ENCODE measurements at regions not wholly inside any gene's neighbourhood (a gene's known extent, or its start where the extent isn't known, plus 50 kb on each side); places are given as distances from the start of the nearest gene placed in this dataset.

GRCh38 chr3:21170964-21171363 lies 580.0 kb downstream of the ZNF385D start:
- intact Hi-C loops (cut with DNase I; ENCODE audit: low total_unique reads) = no loop called here
- TF ChIP-seq CTCF (IDR thresholded peaks at IDR 0.05) = no peak
- TF ChIP-seq POLR2A (IDR thresholded peaks at IDR 0.05) = no peak
- H3K4me3 ChIP-seq (ENCODE audit: low read depth, poor library complexity, severe bottlenecking) = no peak overlapping the region
- 79 to 81% methylated on average over 1 of the region's 1 CpG for WGBS, 2 donors
- no peak for DNase-seq (ENCODE audit: low spot score in 2 of 2)

GRCh38 chr3:21169948-21170347 lies 581.1 kb downstream of the ZNF385D start:
- WGBS, 2 donors = 43 to 56% methylated on average over 3 of the region's 3 CpGs
- DNase-seq (ENCODE audit: low spot score in 2 of 2) = no peak

GRCh38 chr3:21168471-21168870 lies 582.5 kb downstream of the ZNF385D start:
- intact Hi-C loops (cut with DNase I; ENCODE audit: low total_unique reads) = no loop called here
- no peak overlapping the region for H3K4me3 ChIP-seq (ENCODE audit: low read depth, poor library complexity, severe bottlenecking)
- TF ChIP-seq CTCF (IDR thresholded peaks at IDR 0.05) = no peak
- no peak for TF ChIP-seq POLR2A (IDR thresholded peaks at IDR 0.05)
- no peak for DNase-seq (ENCODE audit: low spot score in 2 of 2)
- 76 to 84% methylated on average over 2 of the region's 2 CpGs for WGBS, 2 donors

More at GRCh38 chr3:21169948-21170347, 581.1 kb downstream of the ZNF385D start:
- intact Hi-C loops (cut with DNase I; ENCODE audit: low total_unique reads) = no loop called here
- TF ChIP-seq CTCF (IDR thresholded peaks at IDR 0.05) (no peak), POLR2A (IDR thresholded peaks at IDR 0.05) (no peak)
- no peak overlapping the region for H3K4me3 ChIP-seq (ENCODE audit: low read depth, poor library complexity, severe bottlenecking)

GRCh38 chr3:21163956-21164355 lies 587.1 kb downstream of the ZNF385D start:
- WGBS, 2 donors = 78 to 86% methylated on average over 3 of the region's 3 CpGs
- DNase-seq (ENCODE audit: low spot score in 2 of 2) = no peak
- intact Hi-C loops (cut with DNase I; ENCODE audit: low total_unique reads) = no loop called here
- no peak overlapping the region for H3K4me3 ChIP-seq (ENCODE audit: low read depth, poor library complexity, severe bottlenecking)
- no peak for TF ChIP-seq POLR2A (IDR thresholded peaks at IDR 0.05)
- no peak for TF ChIP-seq CTCF (IDR thresholded peaks at IDR 0.05)

- intact Hi-C loops (cut with DNase I; ENCODE audit: low total_unique reads) = no loop called here
- no peak overlapping the region for H3K4me3 ChIP-seq (ENCODE audit: low read depth, poor library complexity, severe bottlenecking)
- WGBS, 2 donors = 63 to 70% methylated on average over 2 of the region's 2 CpGs
- DNase-seq (ENCODE audit: low spot score in 2 of 2) = no peak
- no peak for TF ChIP-seq POLR2A (IDR thresholded peaks at IDR 0.05)
- TF ChIP-seq CTCF (IDR thresholded peaks at IDR 0.05) = no peak
These were observed 591.5 kb downstream of the ZNF385D start for GRCh38 chr3:21159543-21159906.

GRCh38 chr3:21158861-21159542 lies 592.0 kb downstream of the ZNF385D start:
- 48 to 54% methylated on average over 4 of the region's 4 CpGs for WGBS, 2 donors
- DNase-seq (ENCODE audit: low spot score in 2 of 2) = no peak
- no peak for TF ChIP-seq CTCF (IDR thresholded peaks at IDR 0.05)
- H3K4me3 ChIP-seq (ENCODE audit: low read depth, poor library complexity, severe bottlenecking) = no peak overlapping the region
- intact Hi-C loops (cut with DNase I; ENCODE audit: low total_unique reads) = no loop called here
